ENCODE measurements at regions not wholly inside any gene's neighbourhood (a gene's known extent, or its start where the extent isn't known, plus 50 kb on each side); places are given as distances from the start of the nearest gene placed in this dataset.

DNA sequence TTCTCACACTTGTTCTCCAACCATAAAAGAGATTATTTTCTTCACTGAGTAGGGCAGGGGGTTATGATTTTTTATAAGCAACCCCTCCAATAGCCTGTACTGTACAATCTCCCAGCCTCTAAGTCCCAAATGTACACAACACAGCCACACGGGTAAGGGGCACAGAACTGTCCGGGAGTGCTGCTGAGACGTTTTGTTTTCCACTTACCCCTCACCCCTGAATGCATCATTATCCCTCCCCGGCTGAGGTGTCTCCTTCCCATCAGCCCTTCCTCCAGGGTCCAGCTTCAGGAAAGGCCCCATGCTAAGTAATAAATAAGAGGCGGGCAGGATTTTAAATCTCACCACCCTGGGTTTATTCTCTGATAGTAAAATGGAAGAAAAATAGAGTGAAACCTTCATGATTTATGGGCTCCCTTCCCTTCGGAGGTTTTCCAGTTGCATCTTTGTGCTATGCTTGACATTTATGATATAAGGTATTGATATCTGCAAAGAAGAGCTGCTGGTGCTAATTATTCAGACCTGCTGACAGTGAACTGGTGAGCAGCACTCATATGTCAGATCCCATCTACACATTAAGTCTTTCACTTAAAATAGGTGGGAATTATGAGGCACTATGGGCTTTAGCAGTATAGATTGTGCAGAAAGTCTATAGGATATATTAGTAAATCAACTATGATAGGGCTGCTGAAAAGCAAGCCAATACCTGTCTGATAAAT, 67.2 kb upstream of the MEGF10 start:
- TF ChIP-seq ZNF274 (IDR thresholded peaks at IDR 0.05; ENCODE audit: low read depth, low read length) (no peak), SUZ12 (IDR thresholded peaks at IDR 0.05; ENCODE audit: extremely low read depth, insufficient read depth, insufficient read length) (no peak), YY1 (IDR thresholded peaks at IDR 0.05; ENCODE audit: insufficient read depth, insufficient read length) (no peak)

All from NT2/D1 (cell line).